SJSA1 (cell line): ENCODE measurements at regions not wholly inside any gene's neighbourhood (a gene's known extent, or its start where the extent isn't known, plus 50 kb on each side); places are given as distances from the start of the nearest gene placed in this dataset.
"Not testable (repeated sequence)": the region's sequence is repeated elsewhere in the genome, so short reads cannot be mapped to it uniquely, and the experiment has no call there.

Experiments
- DNase-seq, 2 experiments: peaks; one replicate each; pipeline ENCODE4 v3.0.0-alpha.2; 2015 to 2020; ENCODE audit warnings: low spot score in 2 of 2, low read depth in 1 of 2
- H3K27ac ChIP-seq: fragments of 250-450 bp; sonication (Bioruptor Pico); 2 replicates; pipeline ENCODE4 v1.5.1; 2020; ENCODE audit warnings: mild to moderate bottlenecking, moderate library complexity
- H3K27me3 ChIP-seq: fragments of 250-450 bp; sonication (Bioruptor Pico); replicated peaks from 2 replicates; pipeline ENCODE4 v1.5.1; 2020; ENCODE audit warnings: mild to moderate bottlenecking, moderate library complexity
- H3K36me3 ChIP-seq: fragments of 250-450 bp; sonication (Bioruptor Pico); 2 replicates; pipeline ENCODE4 v1.5.1; 2020; ENCODE audit warnings: mild to moderate bottlenecking
- H3K4me1 ChIP-seq: fragments of 250-450 bp; sonication (Bioruptor Pico); replicated peaks from 2 replicates; pipeline ENCODE4 v1.6.1; 2021; ENCODE audit warnings: mild to moderate bottlenecking
- H3K4me3 ChIP-seq: fragments of 250-450 bp; sonication (Bioruptor Pico); 2 replicates; pipeline ENCODE4 v1.5.1; 2020; ENCODE audit warnings: mild to moderate bottlenecking
- H3K9me3 ChIP-seq: fragments of 250-450 bp; sonication (Bioruptor Pico); replicated peaks from 2 replicates; pipeline ENCODE4 v1.5.1; 2020; ENCODE audit warnings: mild to moderate bottlenecking

DNA sequence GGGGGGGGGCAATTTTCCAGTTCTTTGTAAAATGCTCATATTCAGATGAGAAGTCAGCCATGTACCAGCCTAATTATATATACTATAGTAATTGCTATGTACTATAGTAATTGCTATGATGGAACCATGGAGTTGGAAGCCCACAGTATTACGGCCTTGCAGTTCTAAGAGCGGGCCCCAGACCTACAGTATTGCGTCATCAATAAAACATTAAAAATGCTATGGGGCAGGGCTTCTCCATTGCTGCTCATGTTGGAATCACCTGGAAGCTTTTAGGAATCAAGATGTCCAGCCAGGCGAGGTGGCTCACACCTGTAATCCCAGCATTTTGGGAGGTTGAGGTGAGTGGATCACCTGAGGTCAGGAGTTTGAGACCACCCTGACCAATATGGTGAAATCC lies 443.7 kb upstream of the GRM7 start:
- no peaks in the 10 kb centered on the region for H3K4me1 ChIP-seq
- H3K9me3 ChIP-seq = no peaks in the 10 kb centered on the region
- no peak for DNase-seq
- H3K27ac ChIP-seq = no peak overlapping the region
- no peak overlapping the region for H3K4me3 ChIP-seq
- H3K27me3 ChIP-seq = no peaks in the 10 kb centered on the region
- no peaks in the 10 kb centered on the region for H3K36me3 ChIP-seq

- Histone ChIP-seq H3K36me3 (no peaks in the 10 kb centered on the region), H3K27me3 (no peaks in the 10 kb centered on the region), H3K4me1 (no peaks in the 10 kb centered on the region), H3K9me3 (no peaks in the 10 kb centered on the region), H3K4me3 (no peak overlapping the region), H3K27ac (no peak overlapping the region)
- DNase-seq = no peak
These were observed 442.4 kb upstream of the GRM7 start for GRCh38 chr3:6418485-6418884.

DNA sequence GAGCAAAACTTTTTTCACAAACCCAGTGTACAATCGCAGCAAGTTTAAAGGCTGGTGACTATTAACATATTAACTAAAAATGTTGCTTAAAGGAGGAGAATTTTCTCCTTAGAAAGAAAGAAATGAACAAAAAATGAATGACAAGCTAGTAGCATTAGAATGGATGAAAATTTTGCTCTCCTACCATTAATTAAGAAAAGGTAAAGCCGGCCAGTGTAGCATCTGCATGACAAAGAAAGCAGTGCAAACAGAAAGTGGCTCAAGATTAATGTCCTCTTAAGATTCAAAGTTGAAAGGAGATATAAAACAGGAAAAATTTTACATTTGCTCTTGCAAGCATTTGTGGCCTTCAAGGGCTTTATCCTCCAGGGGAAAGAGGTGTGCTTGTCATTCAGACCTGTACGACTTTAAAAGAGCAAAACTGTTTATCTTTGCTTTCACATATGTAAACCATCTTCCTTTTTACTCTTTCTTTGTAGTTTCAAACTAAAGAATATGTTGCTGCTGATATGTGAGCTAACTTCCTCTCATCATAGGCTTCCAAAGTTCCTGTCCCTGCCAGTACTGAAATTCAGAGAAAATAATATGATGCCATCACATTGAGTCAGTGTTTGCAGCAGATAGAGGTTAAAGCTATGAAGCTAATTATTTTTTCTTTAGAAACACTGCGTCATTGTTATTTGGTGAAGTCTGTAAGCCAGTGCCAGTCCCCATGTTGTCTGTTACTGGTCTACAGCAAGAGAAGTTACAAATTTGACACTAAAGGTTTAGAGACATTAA lies 439.1 kb upstream of the GRM7 start:
- Histone ChIP-seq H3K4me3 (no peak overlapping the region), H3K36me3 (no peaks in the 10 kb centered on the region), H3K4me1 (no peaks in the 10 kb centered on the region), H3K9me3 (no peaks in the 10 kb centered on the region), H3K27me3 (no peaks in the 10 kb centered on the region), H3K27ac (no peak overlapping the region)
- DNase-seq = no peak

GRCh38 chr3:6425289-6425820 lies 435.6 kb upstream of the GRM7 start:
- no peak overlapping the region for H3K27ac ChIP-seq

GRCh38 chr3:6428276-6428675 lies 432.6 kb upstream of the GRM7 start:
- H3K27ac ChIP-seq, H3K36me3 ChIP-seq, H3K9me3 ChIP-seq, DNase-seq, H3K4me3 ChIP-seq, H3K4me1 ChIP-seq, H3K27me3 ChIP-seq: not testable (repeated sequence)

More at GRCh38 chr3:6425289-6425820, 435.6 kb upstream of the GRM7 start:
- no peaks in the 10 kb centered on the region for H3K27me3 ChIP-seq
- no peaks in the 10 kb centered on the region for H3K4me1 ChIP-seq
- no peak overlapping the region for H3K4me3 ChIP-seq
- no peak for DNase-seq
- H3K36me3 ChIP-seq = no peaks in the 10 kb centered on the region
- no peaks in the 10 kb centered on the region for H3K9me3 ChIP-seq

GRCh38 chr3:6435951-6436350 lies 425.0 kb upstream of the GRM7 start:
- no peak for DNase-seq
- Histone ChIP-seq H3K4me1 (no peaks in the 10 kb centered on the region), H3K4me3 (no peak overlapping the region), H3K36me3 (no peaks in the 10 kb centered on the region), H3K9me3 (no peaks in the 10 kb centered on the region), H3K27ac (no peak overlapping the region), H3K27me3 (no peaks in the 10 kb centered on the region)

DNA sequence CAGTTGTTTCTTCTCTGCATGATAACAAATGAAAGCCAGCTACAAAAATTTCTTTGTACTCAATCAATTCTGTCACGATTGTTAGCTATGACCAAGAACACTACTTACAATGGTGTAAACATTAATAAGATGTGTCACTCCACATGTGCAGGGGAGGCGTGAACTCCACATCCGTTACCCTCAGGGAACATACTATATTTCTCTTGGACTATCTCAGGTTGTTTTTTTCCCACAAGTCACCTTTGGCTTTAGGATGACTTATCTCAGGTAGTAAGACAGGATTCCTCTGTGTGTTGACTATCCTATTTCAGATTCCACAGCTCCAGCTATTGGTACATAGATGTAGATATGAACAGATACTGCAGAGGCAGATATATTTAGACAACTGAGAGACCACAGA lies 423.3 kb upstream of the GRM7 start:
- Histone ChIP-seq H3K27me3 (no peaks in the 10 kb centered on the region), H3K9me3 (no peaks in the 10 kb centered on the region), H3K27ac (no peak overlapping the region), H3K36me3 (no peaks in the 10 kb centered on the region), H3K4me1 (no peaks in the 10 kb centered on the region), H3K4me3 (no peak overlapping the region)
- DNase-seq = no peak

GRCh38 chr3:6438031-6438430 lies 422.9 kb upstream of the GRM7 start:
- Histone ChIP-seq H3K4me3 (no peak overlapping the region), H3K27ac (no peak overlapping the region), H3K27me3 (no peaks in the 10 kb centered on the region), H3K9me3 (no peaks in the 10 kb centered on the region), H3K36me3 (no peaks in the 10 kb centered on the region), H3K4me1 (no peaks in the 10 kb centered on the region)
- DNase-seq = no peak

DNA sequence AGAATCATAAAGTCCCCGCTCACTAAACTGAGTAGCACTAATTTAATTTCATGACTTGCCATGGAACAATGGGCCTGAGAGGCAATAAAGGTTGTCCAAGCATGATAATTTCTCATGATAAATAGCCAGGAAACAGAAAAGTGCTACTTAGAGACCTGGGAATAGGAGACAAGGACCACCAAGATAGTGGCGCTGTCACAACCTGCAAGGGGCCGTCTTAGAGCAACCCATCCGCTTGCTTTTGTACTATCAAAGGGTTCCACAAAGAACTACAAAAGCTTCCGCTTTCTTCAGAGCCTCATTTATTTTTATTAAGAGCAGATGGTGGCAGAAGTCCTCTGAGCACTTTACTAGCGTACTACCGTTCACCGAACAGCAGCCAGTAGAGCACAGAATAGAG lies 421.7 kb upstream of the GRM7 start:
- DNase-seq = no peak
- no peaks in the 10 kb centered on the region for H3K36me3 ChIP-seq
- no peaks in the 10 kb centered on the region for H3K27me3 ChIP-seq
- H3K27ac ChIP-seq = no peak overlapping the region
- no peaks in the 10 kb centered on the region for H3K9me3 ChIP-seq
- H3K4me1 ChIP-seq = no peaks in the 10 kb centered on the region
- no peak overlapping the region for H3K4me3 ChIP-seq

DNA sequence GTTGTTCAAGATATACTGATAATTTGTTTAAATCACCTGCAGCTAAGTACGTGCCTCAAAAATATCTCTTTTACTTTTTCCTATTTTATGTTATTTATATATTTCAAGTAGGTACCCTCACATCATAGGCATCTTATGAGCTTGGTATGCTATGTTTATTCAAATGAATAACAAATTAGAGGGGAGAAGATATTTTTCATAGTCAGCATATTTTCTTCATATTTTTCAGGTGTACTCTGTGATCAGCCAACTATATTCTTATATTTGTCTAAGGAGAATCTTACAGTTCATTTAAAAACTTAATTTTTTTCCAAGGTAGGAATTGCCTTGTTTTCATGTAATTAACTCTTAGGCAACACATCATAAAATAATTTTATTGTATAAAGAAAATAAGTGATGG lies 421.1 kb upstream of the GRM7 start:
- no peaks in the 10 kb centered on the region for H3K27me3 ChIP-seq
- H3K9me3 ChIP-seq = no peaks in the 10 kb centered on the region
- no peaks in the 10 kb centered on the region for H3K36me3 ChIP-seq
- DNase-seq = no peak
- no peak overlapping the region for H3K4me3 ChIP-seq
- H3K4me1 ChIP-seq = no peaks in the 10 kb centered on the region
- H3K27ac ChIP-seq = no peak overlapping the region

DNA sequence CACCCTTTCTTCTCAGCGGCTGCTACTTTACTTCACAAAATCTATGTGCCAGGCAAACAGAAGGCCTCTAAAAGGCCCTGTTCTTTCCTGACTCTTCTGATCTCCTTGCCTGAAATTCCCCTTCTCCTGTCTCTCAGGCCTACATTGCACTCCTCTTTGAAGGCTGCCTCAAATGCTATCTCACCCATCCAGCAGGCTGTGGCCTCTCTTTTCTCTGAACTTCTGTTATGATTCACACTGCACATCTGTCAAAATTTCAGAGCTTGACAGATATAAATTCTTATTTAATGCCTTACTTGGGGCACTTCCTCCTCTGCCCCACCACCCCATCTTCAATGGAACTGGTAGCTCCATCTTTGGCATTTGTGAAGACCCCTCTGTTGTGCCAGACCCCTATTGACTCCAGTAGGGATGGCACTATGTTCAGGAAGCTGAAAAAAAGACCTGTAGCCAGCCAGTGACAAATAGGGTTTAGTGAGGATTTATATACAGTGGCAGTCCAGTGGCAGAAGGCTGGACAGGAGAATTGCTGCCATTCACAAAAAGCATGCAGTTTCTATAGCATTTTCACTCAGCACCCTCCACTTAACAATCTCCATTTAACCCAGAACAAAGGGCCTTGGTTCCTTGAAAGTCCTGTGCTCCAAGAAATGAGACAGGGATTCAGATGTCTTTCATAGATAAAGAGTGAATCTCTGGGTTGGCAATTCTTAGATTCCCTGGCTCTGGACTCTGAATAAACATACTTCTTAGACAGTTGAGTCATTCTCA lies 415.8 kb upstream of the GRM7 start:
- no peaks in the 10 kb centered on the region for H3K9me3 ChIP-seq
- H3K27ac ChIP-seq = no peak overlapping the region
- no peak for DNase-seq
- no peak overlapping the region for H3K4me3 ChIP-seq
- no peaks in the 10 kb centered on the region for H3K36me3 ChIP-seq
- H3K4me1 ChIP-seq = no peaks in the 10 kb centered on the region
- no peaks in the 10 kb centered on the region for H3K27me3 ChIP-seq

- H3K27ac ChIP-seq = no peak overlapping the region
- no peaks in the 10 kb centered on the region for H3K36me3 ChIP-seq
- H3K4me1 ChIP-seq = no peaks in the 10 kb centered on the region
- H3K4me3 ChIP-seq = no peak overlapping the region
- H3K27me3 ChIP-seq = no peaks in the 10 kb centered on the region
- H3K9me3 ChIP-seq = no peaks in the 10 kb centered on the region
- no peak for DNase-seq
These were observed 413.6 kb upstream of the GRM7 start for GRCh38 chr3:6447166-6447801.

GRCh38 chr3:6448011-6448410 lies 412.9 kb upstream of the GRM7 start:
- Histone ChIP-seq H3K9me3 (no peaks in the 10 kb centered on the region), H3K4me1 (no peaks in the 10 kb centered on the region), H3K36me3 (no peaks in the 10 kb centered on the region), H3K4me3 (no peak overlapping the region), H3K27me3 (no peaks in the 10 kb centered on the region), H3K27ac (no peak overlapping the region)
- no peak for DNase-seq

DNA sequence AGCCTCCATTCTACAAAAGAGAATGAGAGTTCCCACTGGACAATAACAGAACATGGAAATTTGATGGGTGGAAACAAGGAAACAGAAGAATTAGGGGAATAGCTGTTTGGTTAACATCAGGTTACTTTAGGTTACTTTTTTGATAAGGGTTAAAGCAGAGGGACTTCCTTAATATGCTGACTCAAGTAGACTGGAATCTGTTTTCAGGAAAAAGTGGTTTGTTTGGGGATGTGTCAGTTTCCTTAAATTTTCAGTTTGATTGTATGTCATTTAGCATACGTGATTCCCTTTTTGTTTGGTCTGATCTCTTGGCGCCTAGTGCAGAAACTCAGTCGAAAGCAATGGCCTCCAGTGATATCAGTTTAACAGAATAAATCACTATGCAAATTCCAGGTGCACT lies 411.8 kb upstream of the GRM7 start:
- Histone ChIP-seq H3K4me3 (no peak overlapping the region), H3K27ac (no peak overlapping the region), H3K27me3 (no peaks in the 10 kb centered on the region), H3K9me3 (no peaks in the 10 kb centered on the region), H3K4me1 (no peaks in the 10 kb centered on the region), H3K36me3 (no peaks in the 10 kb centered on the region)
- no peak for DNase-seq
